ENCODE measurements at regions not wholly inside any gene's neighbourhood (a gene's known extent, or its start where the extent isn't known, plus 50 kb on each side); places are given as distances from the start of the nearest gene placed in this dataset.

DNA sequence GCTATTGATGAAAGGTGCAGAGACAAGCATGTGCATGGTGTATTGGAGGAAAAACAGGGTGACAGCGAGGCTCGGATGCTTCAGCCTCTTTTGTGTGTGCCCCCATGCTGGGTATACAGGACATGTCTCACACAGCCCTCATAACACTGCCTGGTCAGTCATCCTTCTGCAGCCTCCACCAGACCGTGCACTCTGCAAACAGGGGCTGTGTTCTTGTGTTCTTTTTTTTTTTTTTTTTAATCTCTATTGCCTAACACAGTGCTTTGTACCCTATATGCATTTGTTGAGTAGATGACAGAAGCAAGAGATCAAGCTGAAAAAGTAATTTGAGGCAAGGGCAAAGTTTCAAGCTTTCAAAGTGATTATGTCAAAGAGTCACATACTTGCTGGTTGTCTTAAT is 367.2 kb upstream of the SLITRK1 start:
- Histone ChIP-seq H4K20me1 (ENCODE audit: insufficient read depth) (no peaks in the 10 kb centered on the region), H2AFZ (no peak overlapping the region), H3K27me3 (replicated peaks; ENCODE audit: insufficient read depth) (no peaks in the 10 kb centered on the region), H3K36me3 (ENCODE audit: low read depth) (no peaks in the 10 kb centered on the region), H3K27ac (no peak overlapping the region), H3K4me3 (no peak overlapping the region), H3K9ac (no peak overlapping the region), H3K4me1 (ENCODE audit: insufficient read depth) (no peaks in the 10 kb centered on the region), H3K79me2 (ENCODE audit: insufficient read depth) (no peaks in the 10 kb centered on the region), H3K9me2 (ENCODE audit: insufficient read depth) (no peaks in the 10 kb centered on the region), H3K4me2 (ENCODE audit: unreplicated experiment) (no peak overlapping the region), H3F3A (ENCODE audit: insufficient read depth) (no peaks in the 10 kb centered on the region), H3K9me3 (ENCODE audit: low read depth) (no peaks in the 10 kb centered on the region)
- no peak for DNase-seq
- TF ChIP-seq EZH2phosphoT487 (IDR thresholded peaks at IDR 0.05; ENCODE audit: insufficient read depth, low read depth) (no peak), EZH2 (IDR thresholded peaks at IDR 0.05; ENCODE audit: insufficient read depth, poor library complexity, severe bottlenecking) (no peak)
- in situ Hi-C loops (cut with MboI) = no loop called here
- 9 to 10% methylated on average over 3 of the region's 3 CpGs for WGBS, 2 experiments (ENCODE audit: low coverage in 1 of 2, low lambda C conversion rate in 2 of 2, missing lambda C conversion rate in 2 of 2)

- TF ChIP-seq EZH2phosphoT487 (IDR thresholded peaks at IDR 0.05; ENCODE audit: insufficient read depth, low read depth) = no peak
- no peak overlapping the region for H3K4me2 ChIP-seq (ENCODE audit: unreplicated experiment)
- no peak for DNase-seq
- no peaks in the 10 kb centered on the region for H3K9me3 ChIP-seq (ENCODE audit: low read depth)
- no peaks in the 10 kb centered on the region for H3F3A ChIP-seq (ENCODE audit: insufficient read depth)
- H2AFZ ChIP-seq = no peak overlapping the region
- H3K79me2 ChIP-seq (ENCODE audit: insufficient read depth) = no peaks in the 10 kb centered on the region
- H3K4me3 ChIP-seq = no peak overlapping the region
- no peaks in the 10 kb centered on the region for H3K36me3 ChIP-seq (ENCODE audit: low read depth)
- no peaks in the 10 kb centered on the region for H4K20me1 ChIP-seq (ENCODE audit: insufficient read depth)
- no peaks in the 10 kb centered on the region for H3K27me3 ChIP-seq (replicated peaks; ENCODE audit: insufficient read depth)
- H3K9ac ChIP-seq = no peak overlapping the region
- H3K4me1 ChIP-seq (ENCODE audit: insufficient read depth) = no peaks in the 10 kb centered on the region
- WGBS, 2 experiments (ENCODE audit: low coverage in 1 of 2, low lambda C conversion rate in 2 of 2, missing lambda C conversion rate in 2 of 2) = 4 to 5% methylated on average over 1 of the region's 1 CpG
- no peak overlapping the region for H3K27ac ChIP-seq
- in situ Hi-C loops (cut with MboI) = no loop called here
- H3K9me2 ChIP-seq (ENCODE audit: insufficient read depth) = no peaks in the 10 kb centered on the region
Measured at GRCh38 chr13:84243340-84243739, 361.1 kb upstream of the SLITRK1 start.

- WGBS, 2 experiments (ENCODE audit: low coverage in 1 of 2, low lambda C conversion rate in 2 of 2, missing lambda C conversion rate in 2 of 2) = 46 to 48% methylated on average over 1 of the region's 1 CpG
- TF ChIP-seq EZH2phosphoT487 (IDR thresholded peaks at IDR 0.05; ENCODE audit: insufficient read depth, low read depth) (no peak), EZH2 (IDR thresholded peaks at IDR 0.05; ENCODE audit: insufficient read depth, poor library complexity, severe bottlenecking) (no peak)
- in situ Hi-C loops (cut with MboI) = no loop called here
Measured at GRCh38 chr13:84239032-84239431, 356.8 kb upstream of the SLITRK1 start.

DNA sequence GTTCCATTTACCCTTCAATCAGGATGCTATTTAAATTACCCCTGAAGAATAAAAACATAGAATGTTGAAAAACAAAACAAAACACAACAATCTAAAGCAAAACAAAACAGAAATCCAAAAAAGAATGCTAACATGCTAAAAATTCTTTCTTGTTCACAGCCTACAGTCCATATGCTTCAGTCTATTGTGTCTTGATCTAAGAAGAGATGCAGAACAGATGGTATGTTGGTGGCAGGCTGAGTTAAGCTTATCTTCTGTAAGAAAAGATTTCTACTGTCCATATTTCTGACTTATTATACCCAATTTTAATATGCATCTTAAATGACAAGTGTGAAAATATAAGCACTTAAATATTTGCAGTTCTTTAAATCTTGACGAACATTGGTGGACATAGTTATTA is 356.1 kb upstream of the SLITRK1 start:
- in situ Hi-C loops (cut with MboI) = no loop called here
- Histone ChIP-seq H3K4me2 (ENCODE audit: unreplicated experiment) (no peak overlapping the region), H3F3A (ENCODE audit: insufficient read depth) (no peaks in the 10 kb centered on the region), H3K9me3 (ENCODE audit: low read depth) (no peaks in the 10 kb centered on the region), H3K36me3 (ENCODE audit: low read depth) (no peaks in the 10 kb centered on the region), H3K4me3 (no peak overlapping the region), H3K4me1 (ENCODE audit: insufficient read depth) (no peaks in the 10 kb centered on the region), H4K20me1 (ENCODE audit: insufficient read depth) (no peaks in the 10 kb centered on the region), H3K9me2 (ENCODE audit: insufficient read depth) (no peaks in the 10 kb centered on the region), H2AFZ (no peak overlapping the region), H3K9ac (no peak overlapping the region), H3K27me3 (replicated peaks; ENCODE audit: insufficient read depth) (no peaks in the 10 kb centered on the region), H3K79me2 (ENCODE audit: insufficient read depth) (no peaks in the 10 kb centered on the region), H3K27ac (no peak overlapping the region)
- WGBS, 2 experiments (ENCODE audit: low coverage in 1 of 2, low lambda C conversion rate in 2 of 2, missing lambda C conversion rate in 2 of 2) = 40 to 52% methylated on average over 1 of the region's 1 CpG
- DNase-seq = no peak
- TF ChIP-seq EZH2phosphoT487 (IDR thresholded peaks at IDR 0.05; ENCODE audit: insufficient read depth, low read depth) (no peak), EZH2 (IDR thresholded peaks at IDR 0.05; ENCODE audit: insufficient read depth, poor library complexity, severe bottlenecking) (no peak)

More at GRCh38 chr13:84239032-84239431, 356.8 kb upstream of the SLITRK1 start:
- H3K36me3 ChIP-seq (ENCODE audit: low read depth) = no peaks in the 10 kb centered on the region
- no peaks in the 10 kb centered on the region for H3K4me1 ChIP-seq (ENCODE audit: insufficient read depth)
- H3K79me2 ChIP-seq (ENCODE audit: insufficient read depth) = no peaks in the 10 kb centered on the region
- H2AFZ ChIP-seq = no peak overlapping the region
- no peak for DNase-seq
- H3K9me2 ChIP-seq (ENCODE audit: insufficient read depth) = no peaks in the 10 kb centered on the region
- no peaks in the 10 kb centered on the region for H3K9me3 ChIP-seq (ENCODE audit: low read depth)
- H3K9ac ChIP-seq = no peak overlapping the region
- no peaks in the 10 kb centered on the region for H4K20me1 ChIP-seq (ENCODE audit: insufficient read depth)
- H3K27ac ChIP-seq = no peak overlapping the region
- H3K4me2 ChIP-seq (ENCODE audit: unreplicated experiment) = no peak overlapping the region
- H3K4me3 ChIP-seq = no peak overlapping the region
- H3K27me3 ChIP-seq (replicated peaks; ENCODE audit: insufficient read depth) = no peaks in the 10 kb centered on the region
- no peaks in the 10 kb centered on the region for H3F3A ChIP-seq (ENCODE audit: insufficient read depth)

GRCh38 chr13:84237143-84237542 is 354.9 kb upstream of the SLITRK1 start:
- Histone ChIP-seq H3K4me1 (ENCODE audit: insufficient read depth) (no peaks in the 10 kb centered on the region), H3K27ac (no peak overlapping the region), H3K4me2 (ENCODE audit: unreplicated experiment) (no peak overlapping the region), H2AFZ (no peak overlapping the region), H3K9me2 (ENCODE audit: insufficient read depth) (no peaks in the 10 kb centered on the region), H3K79me2 (ENCODE audit: insufficient read depth) (no peaks in the 10 kb centered on the region), H3F3A (ENCODE audit: insufficient read depth) (no peaks in the 10 kb centered on the region), H4K20me1 (ENCODE audit: insufficient read depth) (no peaks in the 10 kb centered on the region), H3K9ac (no peak overlapping the region), H3K27me3 (replicated peaks; ENCODE audit: insufficient read depth) (no peaks in the 10 kb centered on the region), H3K9me3 (ENCODE audit: low read depth) (no peaks in the 10 kb centered on the region), H3K36me3 (ENCODE audit: low read depth) (no peaks in the 10 kb centered on the region), H3K4me3 (no peak overlapping the region)
- TF ChIP-seq EZH2 (IDR thresholded peaks at IDR 0.05; ENCODE audit: insufficient read depth, poor library complexity, severe bottlenecking) (no peak), EZH2phosphoT487 (IDR thresholded peaks at IDR 0.05; ENCODE audit: insufficient read depth, low read depth) (no peak)
- in situ Hi-C loops (cut with MboI) = no loop called here
- WGBS, 2 experiments (ENCODE audit: low coverage in 1 of 2, low lambda C conversion rate in 2 of 2, missing lambda C conversion rate in 2 of 2) = 1% methylated on average over 3 of the region's 3 CpGs
- no peak for DNase-seq
